GM21723 (cell line): ENCODE measurements at regions not wholly inside any gene's neighbourhood (a gene's known extent, or its start where the extent isn't known, plus 50 kb on each side); places are given as distances from the start of the nearest gene placed in this dataset.

Experiments used
- ATAC-seq: cut with Tn5 transposase; IDR thresholded peaks from one replicate; pipeline ENCODE4 v1.9.1; 2021; ENCODE audit warnings: mild to moderate bottlenecking, moderate library complexity; ENCODE audit not compliant: unreplicated experiment

- ATAC-seq, result no peak
Observed at GRCh38 chr3:30258426-30259392, 347.7 kb upstream of the TGFBR2 start.

GRCh38 chr3:30259730-30260129 lies 346.7 kb upstream of the TGFBR2 start:
- ATAC-seq, result no peak

DNA sequence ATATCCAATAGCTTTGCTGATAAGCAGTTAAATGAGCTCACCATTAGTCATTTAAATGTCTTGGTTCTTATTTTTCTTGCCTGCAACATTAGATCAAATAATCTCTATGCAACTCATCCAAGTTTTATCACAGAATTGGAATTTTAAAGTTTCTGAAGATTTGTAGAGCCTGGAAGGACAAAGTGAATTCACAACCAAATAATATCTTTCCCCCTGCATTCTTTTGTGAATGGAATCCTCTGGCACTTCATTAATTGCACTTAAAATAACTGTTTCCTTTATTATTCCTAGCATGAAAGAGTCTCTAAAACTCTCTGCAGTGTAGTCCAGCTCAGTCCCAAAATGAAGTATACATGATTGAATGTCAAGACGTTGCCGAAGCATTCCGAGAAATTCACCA lies 345.6 kb upstream of the TGFBR2 start:
- no peak for ATAC-seq

DNA sequence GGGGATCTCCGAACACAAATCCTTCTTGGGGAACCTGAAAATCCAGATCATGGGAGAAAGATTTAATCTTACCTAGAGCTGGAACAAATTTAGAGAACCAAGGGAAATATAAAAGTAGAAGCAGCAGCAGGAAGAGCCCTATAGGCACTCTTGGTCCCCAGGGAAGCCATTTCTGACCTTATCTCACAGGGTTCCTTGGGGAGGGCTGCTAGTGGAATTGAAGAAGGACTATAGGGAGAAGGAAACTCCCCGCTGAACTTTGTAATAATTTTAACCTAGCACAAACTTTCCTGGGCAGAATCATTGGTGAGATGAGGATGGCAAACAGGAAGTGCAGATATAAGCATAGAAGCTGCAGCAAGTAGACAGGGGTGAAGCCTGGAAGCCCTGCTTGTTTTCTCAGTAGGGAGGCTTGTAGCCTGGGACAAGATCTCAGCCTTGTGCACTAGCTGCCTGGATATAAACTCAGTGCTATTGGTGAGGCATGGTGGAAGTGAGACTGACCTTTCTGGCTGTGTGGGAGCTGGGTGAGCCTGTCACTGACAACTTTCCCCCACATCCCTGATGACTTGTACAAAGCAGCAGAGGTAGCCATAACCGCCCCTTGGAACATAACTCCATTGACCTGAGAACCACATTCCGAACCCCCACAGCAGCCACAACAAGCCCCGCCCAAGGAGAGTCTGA lies 343.0 kb upstream of the TGFBR2 start:
- ATAC-seq, result no peak

DNA sequence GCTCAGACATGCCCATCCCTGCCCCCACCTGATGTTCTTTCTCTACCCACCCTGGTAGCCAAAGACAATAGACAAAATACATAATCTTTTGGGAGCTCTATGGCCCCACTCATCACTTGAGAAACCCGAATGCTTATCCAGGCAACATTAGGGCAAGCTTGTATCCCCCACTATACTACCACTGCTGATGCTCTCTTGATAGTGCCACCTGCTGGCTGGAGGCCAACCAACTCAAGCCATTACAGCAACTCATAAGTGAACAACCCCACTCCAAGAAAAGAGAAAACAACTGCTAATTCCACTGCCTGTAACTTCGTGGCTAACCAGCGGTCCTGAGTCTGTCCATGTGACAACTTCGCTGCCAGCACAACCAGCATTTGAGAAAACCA lies 342.5 kb upstream of the TGFBR2 start:
- no peak for ATAC-seq

DNA sequence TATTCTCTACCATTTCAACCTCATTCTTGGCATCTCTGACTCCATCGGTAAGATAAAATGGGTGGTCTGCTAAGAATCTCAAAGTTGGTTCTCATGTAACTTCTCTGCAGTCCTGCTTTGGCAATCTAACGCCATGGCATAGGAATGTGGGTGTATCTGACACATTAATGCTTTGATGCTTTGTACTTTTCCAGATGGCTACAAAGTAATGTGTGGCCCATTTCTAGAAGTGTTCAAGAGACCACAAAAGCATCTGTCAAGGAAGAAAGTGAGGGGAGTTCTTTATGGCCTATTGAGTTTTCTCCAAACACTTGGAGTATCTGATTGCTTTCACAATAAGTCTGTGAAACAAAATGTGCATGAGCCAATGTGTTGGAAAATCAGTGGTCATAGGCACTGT lies 339.9 kb upstream of the TGFBR2 start:
- no peak for ATAC-seq

DNA sequence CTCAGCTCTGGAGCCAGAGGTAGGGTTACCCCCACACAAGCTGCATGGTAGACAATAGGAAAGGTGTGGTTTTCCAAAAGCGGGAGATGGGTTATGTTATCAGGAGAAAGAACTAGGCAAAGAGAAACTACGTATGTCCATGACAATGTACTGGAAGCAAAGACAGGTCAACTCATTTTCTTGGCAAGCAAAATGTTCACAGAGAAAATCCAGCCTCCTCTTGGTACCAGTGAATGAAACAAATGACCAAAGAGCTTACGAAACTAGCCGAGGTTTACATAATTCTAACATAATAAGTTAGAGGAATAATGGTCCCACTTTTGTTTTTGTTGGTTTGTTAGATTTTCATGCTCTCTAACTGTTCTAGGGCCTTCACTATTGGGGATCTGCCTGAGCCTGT lies 338.1 kb upstream of the TGFBR2 start:
- no peak for ATAC-seq

- no peak for ATAC-seq
Observed at GRCh38 chr3:30269751-30270445, 336.5 kb upstream of the TGFBR2 start.

GRCh38 chr3:30271781-30272180 lies 334.6 kb upstream of the TGFBR2 start:
- ATAC-seq, result no peak

- no peak for ATAC-seq
Observed at GRCh38 chr3:30273304-30274072, 332.9 kb upstream of the TGFBR2 start.

- ATAC-seq, result no peak
Observed at GRCh38 chr3:30277494-30277893, 328.9 kb upstream of the TGFBR2 start.

GRCh38 chr3:30281526-30281925 lies 324.9 kb upstream of the TGFBR2 start:
- ATAC-seq, result no peak

GRCh38 chr3:30282154-30282696 lies 324.2 kb upstream of the TGFBR2 start:
- no peak for ATAC-seq

DNA sequence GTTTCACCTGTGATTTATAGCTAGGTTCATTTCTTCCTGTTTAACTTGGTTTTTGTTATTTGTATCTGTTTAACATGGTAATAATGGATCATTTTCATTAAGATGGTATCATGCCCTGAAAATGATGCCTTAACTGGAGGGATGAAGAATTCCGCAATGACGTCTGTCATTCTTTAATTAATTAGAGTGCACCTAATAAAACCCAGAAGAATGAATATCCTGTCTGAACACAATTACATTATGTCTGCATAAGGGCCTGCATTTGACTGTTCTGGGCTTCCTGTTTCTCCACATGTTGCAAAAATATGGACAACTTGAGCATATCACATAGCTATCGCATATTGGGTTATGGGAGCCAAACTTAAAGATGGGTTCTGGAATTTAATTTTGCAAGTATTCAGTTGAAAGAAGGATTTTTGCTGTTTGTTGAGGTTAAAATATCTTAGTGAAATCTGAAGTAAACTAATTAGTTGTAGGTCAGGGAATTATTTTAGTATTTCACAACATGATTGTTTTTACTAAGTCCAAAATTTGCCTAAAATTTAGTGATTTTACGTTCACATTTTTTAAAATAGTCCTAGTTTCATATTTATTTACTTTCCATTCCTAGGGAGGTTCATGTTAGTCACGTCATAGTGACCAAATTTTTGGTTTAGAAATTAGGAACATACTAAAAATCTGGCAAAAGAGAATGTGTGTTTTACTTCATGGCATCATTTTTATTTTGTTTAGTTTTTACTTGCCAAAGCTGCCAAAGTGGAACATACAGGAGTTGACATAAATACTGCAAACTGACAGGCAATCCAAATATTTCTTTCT lies 321.0 kb upstream of the TGFBR2 start:
- no peak for ATAC-seq

GRCh38 chr3:30286007-30286669 lies 320.3 kb upstream of the TGFBR2 start:
- no peak for ATAC-seq

GRCh38 chr3:30286811-30287210 lies 319.6 kb upstream of the TGFBR2 start:
- no peak for ATAC-seq

DNA sequence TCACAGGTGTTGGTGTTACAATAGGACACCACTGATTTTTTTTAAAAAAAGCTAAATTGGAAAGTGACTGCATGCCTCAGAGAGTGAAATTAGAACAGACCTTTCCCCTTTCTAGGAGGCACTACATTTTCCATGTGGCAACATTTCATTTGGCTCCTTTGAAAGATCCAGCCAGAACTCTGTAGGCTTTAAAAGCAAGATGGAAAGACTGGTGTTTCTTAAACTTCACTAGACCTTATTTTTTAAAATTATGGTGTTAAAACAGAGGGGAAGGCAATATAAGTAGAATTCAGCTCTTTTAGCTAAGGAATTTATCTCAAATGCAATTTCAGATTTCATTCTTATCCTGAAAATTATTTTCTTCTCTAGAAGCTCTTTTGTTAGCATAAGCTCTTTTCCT lies 317.6 kb upstream of the TGFBR2 start:
- no peak for ATAC-seq

DNA sequence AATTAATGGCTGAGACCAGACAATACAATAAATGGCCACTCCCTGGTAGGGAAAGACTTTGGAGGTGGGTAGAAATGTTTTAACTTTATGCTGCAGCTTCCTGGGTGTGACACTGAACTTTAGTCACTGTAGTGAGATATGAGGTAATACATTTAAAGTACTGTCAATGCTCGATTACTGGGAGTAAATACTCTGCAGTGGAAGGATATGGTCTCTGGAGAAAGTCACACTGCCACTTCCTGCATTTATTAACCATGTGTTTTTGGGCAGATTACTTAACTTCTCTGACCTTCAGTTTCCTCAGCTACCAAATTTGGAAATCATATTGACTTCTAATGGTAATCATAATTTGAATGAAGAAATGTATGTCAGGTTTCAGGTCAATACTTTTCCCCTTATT lies 317.1 kb upstream of the TGFBR2 start:
- ATAC-seq, result no peak

DNA sequence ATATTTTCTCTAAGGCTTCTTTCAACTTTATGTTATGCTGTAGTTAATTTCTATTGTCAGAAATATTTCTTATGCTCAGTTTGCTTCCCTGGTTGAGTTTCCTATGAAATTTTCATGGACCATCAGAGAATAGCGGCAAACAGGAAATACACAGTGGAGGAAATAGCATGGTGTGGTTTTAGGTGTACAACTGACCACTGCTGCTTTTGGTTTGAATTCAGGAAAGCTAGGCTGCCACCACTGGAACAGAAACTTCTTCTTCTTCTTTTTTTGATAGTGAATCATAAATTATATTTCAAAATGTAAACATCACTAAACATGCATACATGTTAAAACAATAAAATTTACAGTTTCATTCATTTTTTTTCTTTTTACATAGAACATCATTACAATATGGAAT lies 316.6 kb upstream of the TGFBR2 start:
- no peak for ATAC-seq
